H9 (cell line): ENCODE measurements at regions not wholly inside any gene's neighbourhood (a gene's known extent, or its start where the extent isn't known, plus 50 kb on each side); places are given as distances from the start of the nearest gene placed in this dataset.
A peak's percentile ranks its signal among the peaks of the same experiment; 100 is the strongest.

Experiments
- DNase-seq: peaks from one replicate; pipeline ENCODE4 v3.0.0-alpha.2; 2017
- H2AFZ ChIP-seq: one replicate; pipeline ENCODE4 v1.6.1; 2013; ENCODE audit warnings: mild to moderate bottlenecking, low read length, control low read depth, moderate library complexity
- H2AK5ac ChIP-seq: 2 replicates; pipeline ENCODE4 v1.6.1; 2013; ENCODE audit warnings: low read length, control low read depth, mixed read lengths; ENCODE audit not compliant: insufficient read length
- H2BK120ac ChIP-seq: one replicate; pipeline ENCODE4 v1.6.1; 2013; ENCODE audit warnings: low read depth, mild to moderate bottlenecking, low read length, control low read depth, inconsistent platforms; ENCODE audit not compliant: poor library complexity, severe bottlenecking
- H2BK12ac ChIP-seq: 2 replicates; pipeline ENCODE4 v1.6.1; 2013; ENCODE audit warnings: low read length, control low read depth, mixed read lengths, low read depth; ENCODE audit not compliant: insufficient read length
- H2BK15ac ChIP-seq: 2 replicates; pipeline ENCODE4 v1.6.1; 2013; ENCODE audit warnings: low read depth, low read length, control low read depth
- H2BK20ac ChIP-seq: one replicate; pipeline ENCODE4 v1.6.1; 2013; ENCODE audit warnings: low read depth, mild to moderate bottlenecking, low read length, control low read depth, inconsistent platforms; ENCODE audit not compliant: poor library complexity, severe bottlenecking
- H2BK5ac ChIP-seq: 2 replicates; pipeline ENCODE4 v1.6.1; 2013; ENCODE audit warnings: low read length, control low read depth, mixed read lengths; ENCODE audit not compliant: insufficient read length
- H3K14ac ChIP-seq: 2 replicates; pipeline ENCODE4 v1.6.1; 2013; ENCODE audit warnings: low read length, control low read depth; ENCODE audit not compliant: insufficient read depth
- H3K18ac ChIP-seq: 2 replicates; pipeline ENCODE4 v1.6.1; 2013; ENCODE audit warnings: low read depth, mild to moderate bottlenecking, mixed read lengths, low read length, control low read depth; ENCODE audit not compliant: insufficient read length
- H3K23ac ChIP-seq: 2 replicates; pipeline ENCODE4 v1.6.1; 2013; ENCODE audit warnings: low read length, control low read depth, mixed read lengths, low read depth; ENCODE audit not compliant: insufficient read length
- H3K23me2 ChIP-seq: 2 replicates; pipeline ENCODE4 v1.6.1; 2013; ENCODE audit warnings: low read depth, mild to moderate bottlenecking, mixed read lengths, low read length, control low read depth; ENCODE audit not compliant: insufficient read length, poor library complexity, severe bottlenecking
- H3K27ac ChIP-seq: 2 replicates; pipeline ENCODE4 v1.5.1; 2013; ENCODE audit warnings: low read length, control low read depth, mixed read lengths, low read depth; ENCODE audit not compliant: insufficient read length
- H3K27me3 ChIP-seq: 2 replicates; pipeline ENCODE4 v1.6.1; 2013; ENCODE audit warnings: low read length, control low read depth, inconsistent platforms; ENCODE audit not compliant: insufficient read depth
- H3K4ac ChIP-seq: 2 replicates; pipeline ENCODE4 v1.6.1; 2013; ENCODE audit warnings: low read depth, mild to moderate bottlenecking, control low read depth, inconsistent platforms, low read length, moderate library complexity
- H3K4me1 ChIP-seq: 2 replicates; pipeline ENCODE4 v1.6.1; 2013; ENCODE audit warnings: low read length, control low read depth, inconsistent platforms; ENCODE audit not compliant: insufficient read depth
- H3K4me2 ChIP-seq: 2 replicates; pipeline ENCODE4 v1.6.1; 2013; ENCODE audit warnings: low read length, control low read depth, mixed read lengths; ENCODE audit not compliant: insufficient read length, insufficient read depth
- H3K56ac ChIP-seq: 2 replicates; pipeline ENCODE4 v1.6.1; 2013; ENCODE audit warnings: low read depth, mild to moderate bottlenecking, mixed read lengths, low read length, control low read depth; ENCODE audit not compliant: insufficient read length
- H3K79me1 ChIP-seq: 2 replicates; pipeline ENCODE4 v1.6.1; 2013; ENCODE audit warnings: low read depth, mild to moderate bottlenecking, moderate library complexity, low read length, control low read depth, inconsistent platforms; ENCODE audit not compliant: insufficient read depth, poor library complexity, severe bottlenecking
- H3K79me2 ChIP-seq: 2 replicates; pipeline ENCODE4 v1.6.1; 2013; ENCODE audit warnings: low read length, control low read depth, inconsistent platforms; ENCODE audit not compliant: insufficient read depth
- H3K9ac ChIP-seq: 2 replicates; pipeline ENCODE4 v1.6.1; 2013; ENCODE audit warnings: low read length, control low read depth, mixed read lengths; ENCODE audit not compliant: insufficient read length; ENCODE audit errors: extremely low read depth
- H3K9me3 ChIP-seq: one replicate; pipeline ENCODE4 v1.6.1; 2013; ENCODE audit warnings: low read depth, low read length, inconsistent platforms; ENCODE audit not compliant: control insufficient read depth
- H3T11ph ChIP-seq: one replicate; pipeline ENCODE4 v1.6.1; 2013; ENCODE audit warnings: mild to moderate bottlenecking, low read length, control low read depth, inconsistent platforms
- H4K20me1 ChIP-seq: one replicate; pipeline ENCODE4 v1.6.1; 2013; ENCODE audit not compliant: control insufficient read depth, insufficient read length, insufficient read depth
- H4K5ac ChIP-seq: 2 replicates; pipeline ENCODE4 v1.6.1; 2013; ENCODE audit warnings: low read depth, mild to moderate bottlenecking, mixed read lengths, low read length, control low read depth; ENCODE audit not compliant: insufficient read length
- H4K8ac ChIP-seq: replicated peaks from 2 replicates; pipeline ENCODE4 v1.6.1; 2013; ENCODE audit warnings: low read length, control low read depth, mixed read lengths, low read depth; ENCODE audit not compliant: insufficient read length
- H4K91ac ChIP-seq: 2 replicates; pipeline ENCODE4 v1.6.1; 2013; ENCODE audit warnings: low read depth, mild to moderate bottlenecking, moderate library complexity, mixed read lengths, low read length, control low read depth; ENCODE audit not compliant: insufficient read length
- H3K27ac Mint-ChIP-seq, 3 experiments: 2 replicates in 2 of 3; 3 replicates in 1 of 3; pipeline ENCODE4 v1.8.0; 2020 to 2021; ENCODE audit warnings: mixed read lengths in 3 of 3, mild to moderate bottlenecking in 1 of 3, moderate library complexity in 1 of 3
- H3K27me3 Mint-ChIP-seq: 2 replicates; pipeline ENCODE4 v1.8.0; 2021; ENCODE audit warnings: low read depth, mild to moderate bottlenecking, moderate library complexity, mixed read lengths
- H3K36me3 Mint-ChIP-seq, 3 experiments: 2 replicates in 2 of 3; 3 replicates in 1 of 3; pipeline ENCODE4 v1.8.0; 2020 to 2021; ENCODE audit warnings: low read depth in 3 of 3, mixed read lengths in 3 of 3; ENCODE audit not compliant: insufficient read depth in 1 of 3
- H3K4me1 Mint-ChIP-seq, 2 experiments: 2 replicates each; pipeline ENCODE4 v1.8.0; 2020; ENCODE audit warnings: mixed read lengths in 2 of 2
- H3K4me3 Mint-ChIP-seq, 2 experiments: 2 replicates in 1 of 2; 3 replicates in 1 of 2; pipeline ENCODE4 v1.8.0; 2020 to 2021; ENCODE audit warnings: mild to moderate bottlenecking in 2 of 2, mixed read lengths in 2 of 2, moderate library complexity in 1 of 2
- H3K9me3 Mint-ChIP-seq, 2 experiments: 2 replicates in 1 of 2; 3 replicates in 1 of 2; pipeline ENCODE4 v1.8.0; 2020; ENCODE audit warnings: mild to moderate bottlenecking in 2 of 2, mixed read lengths in 2 of 2, moderate library complexity in 1 of 2
- CTCF ChIP-seq: fragments of 200-600 bp; sonication (generic); conservative IDR thresholded peaks from 3 replicates; pipeline ENCODE4 v1.8.0; 2021; ENCODE audit warnings: antibody characterized with exemption, mild to moderate bottlenecking
- WGBS: extraction: QIAGEN DNeasy Blood & Tissue Kit; methylation state at CpG from one replicate; pipeline ENCODE4 v1.1.7; 2013; ENCODE audit warnings: missing lambda C conversion rate, low lambda C conversion rate, mixed read lengths; ENCODE audit not compliant: insufficient read length; ENCODE audit errors: extremely low coverage; 5-methylcytosine and 5-hydroxymethylcytosine counted together

- TF ChIP-seq CTCF, result no peak
- Histone ChIP-seq H3K9ac (no peak overlapping the region), H3K23me2 (no peaks in the 10 kb centered on the region), H3K79me1 (no peaks in the 10 kb centered on the region), H4K8ac (no peak overlapping the region), H3K79me2 (no peaks in the 10 kb centered on the region), H4K91ac (no peak overlapping the region), H3K4me1 (0 out of 2 replicates have a peak, but pooled peaks cover 6% of the 10 kb centered on the region), H3T11ph (no peak overlapping the region), H3K4me2 (no peak overlapping the region), H4K20me1 (no peaks in the 10 kb centered on the region), H2BK120ac (no peak overlapping the region), H3K56ac (no peak overlapping the region), H3K4ac (no peak overlapping the region), H2BK12ac (no peak overlapping the region), H2AFZ (no peak overlapping the region), H2AK5ac (no peak overlapping the region), H3K27ac (no peak overlapping the region), H3K27me3 (no peaks in the 10 kb centered on the region), H3K14ac (no peak overlapping the region), H2BK15ac (no peak overlapping the region), H2BK5ac (no peak overlapping the region), H3K9me3 (no peaks in the 10 kb centered on the region), H4K5ac (no peak overlapping the region), H3K23ac (no peak overlapping the region), H2BK20ac (no peak overlapping the region), H3K18ac (no peak overlapping the region)
- H3K4me3 Mint-ChIP-seq, result no peak overlapping the region
- H3K36me3 Mint-ChIP-seq, result no peaks in the 10 kb centered on the region; a peak in 1 of 7 replicates
- H3K27me3 Mint-ChIP-seq, result no peaks in the 10 kb centered on the region
- DNase-seq, result no peak
- peaks cover 15 to 19% of the 10 kb centered on the region in 2 experiments for H3K4me1 Mint-ChIP-seq
- H3K9me3 Mint-ChIP-seq, result peaks cover 0 to 2% of the 10 kb centered on the region in 2 experiments; a peak in 1 of 5 replicates
- no CpG with 5 or more reads among the region's 5 CpGs for WGBS
- peak overlapping the region in 1 of 3 experiments; percentile 11; a peak in 1 of 7 replicates for H3K27ac Mint-ChIP-seq
Observed at GRCh38 chr9:24939109-24939850, 393.6 kb upstream of the IZUMO3 start.
